ENCODE measurements at regions not wholly inside any gene's neighbourhood (a gene's known extent, or its start where the extent isn't known, plus 50 kb on each side); places are given as distances from the start of the nearest gene placed in this dataset.

DNA sequence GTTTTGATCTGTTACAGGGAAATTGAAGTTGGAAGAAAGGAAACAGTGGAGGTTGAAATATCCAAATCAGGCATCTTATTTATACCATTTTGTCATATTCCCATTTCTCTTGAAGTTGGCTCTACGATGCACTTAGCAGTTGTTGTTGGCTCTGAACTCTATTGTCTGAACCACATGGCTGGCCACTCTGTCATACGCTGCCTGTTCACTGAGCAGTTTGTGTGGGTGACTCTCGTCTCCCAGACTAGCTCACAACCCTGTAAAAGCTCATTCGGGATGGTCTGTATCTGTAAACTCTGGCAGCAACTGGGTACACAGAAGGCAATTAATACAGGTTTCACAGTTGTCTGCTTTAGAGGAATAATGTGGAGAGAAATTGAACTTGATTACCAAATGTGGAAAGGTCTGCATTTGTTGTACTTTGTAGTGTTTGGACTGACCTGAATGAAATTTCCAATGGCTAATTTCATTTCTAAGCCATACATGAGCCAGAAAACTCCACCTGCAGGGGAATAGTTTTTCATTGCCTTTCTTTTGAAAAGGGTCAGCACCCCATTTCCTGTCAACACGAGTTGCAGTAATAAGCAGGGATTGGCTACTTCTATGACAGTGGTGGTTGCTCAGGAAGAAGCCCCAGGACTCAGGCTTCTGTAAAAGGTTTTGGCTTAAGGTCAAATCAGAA, 378.2 kb downstream of the OSR1 start:
- Histone ChIP-seq H3K36me3 (no peaks in the 10 kb centered on the region), H3K4me1 (peaks cover 0 to 3% (median 0%) of the 10 kb centered on the region in 3 donors), H3K9me3 (no peaks in the 10 kb centered on the region), H3K4me3 (no peak overlapping the region), H3K27ac (no peak overlapping the region), H3K27me3 (no peaks in the 10 kb centered on the region)
- 65 to 80% methylated on average over 4 to 5 of the region's 5 CpGs for WGBS, 2 donors
- DNase-seq, result no peak
- intact Hi-C loops (cut with DNase I), result no loop called here
- TF ChIP-seq, protein P1, sequence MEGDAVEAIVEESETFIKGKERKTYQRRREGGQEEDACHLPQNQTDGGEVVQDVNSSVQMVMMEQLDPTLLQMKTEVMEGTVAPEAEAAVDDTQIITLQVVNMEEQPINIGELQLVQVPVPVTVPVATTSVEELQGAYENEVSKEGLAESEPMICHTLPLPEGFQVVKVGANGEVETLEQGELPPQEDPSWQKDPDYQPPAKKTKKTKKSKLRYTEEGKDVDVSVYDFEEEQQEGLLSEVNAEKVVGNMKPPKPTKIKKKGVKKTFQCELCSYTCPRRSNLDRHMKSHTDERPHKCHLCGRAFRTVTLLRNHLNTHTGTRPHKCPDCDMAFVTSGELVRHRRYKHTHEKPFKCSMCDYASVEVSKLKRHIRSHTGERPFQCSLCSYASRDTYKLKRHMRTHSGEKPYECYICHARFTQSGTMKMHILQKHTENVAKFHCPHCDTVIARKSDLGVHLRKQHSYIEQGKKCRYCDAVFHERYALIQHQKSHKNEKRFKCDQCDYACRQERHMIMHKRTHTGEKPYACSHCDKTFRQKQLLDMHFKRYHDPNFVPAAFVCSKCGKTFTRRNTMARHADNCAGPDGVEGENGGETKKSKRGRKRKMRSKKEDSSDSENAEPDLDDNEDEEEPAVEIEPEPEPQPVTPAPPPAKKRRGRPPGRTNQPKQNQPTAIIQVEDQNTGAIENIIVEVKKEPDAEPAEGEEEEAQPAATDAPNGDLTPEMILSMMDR (IDR thresholded peaks at IDR 0.05), result no peak
- TF ChIP-seq POLR2A (IDR thresholded peaks at IDR 0.05), result no peak

DNA sequence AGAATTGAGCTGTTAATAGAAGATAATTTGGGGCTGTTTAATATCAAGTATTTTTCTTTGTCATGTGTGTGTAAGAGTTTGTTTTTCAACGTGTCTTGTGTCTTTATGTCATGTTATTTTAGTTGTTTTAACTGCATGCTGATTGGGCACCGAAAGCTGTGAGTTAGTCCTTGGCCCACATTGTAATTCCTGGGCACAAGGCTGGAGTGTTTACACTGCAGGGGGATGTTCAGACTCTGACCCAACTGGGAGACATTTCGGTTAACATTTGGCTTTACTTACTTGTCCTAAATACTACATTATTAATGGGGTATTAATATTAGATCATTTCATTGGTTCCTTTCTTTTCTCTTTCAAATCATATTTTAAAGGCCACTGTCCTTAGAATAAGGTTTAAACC, 381.0 kb downstream of the OSR1 start:
- Histone ChIP-seq H3K36me3 (no peaks in the 10 kb centered on the region), H3K27me3 (no peaks in the 10 kb centered on the region), H3K4me3 (no peak overlapping the region), H3K27ac (peak overlapping the region; percentile 23 to 83 (median 52)), H3K9me3 (no peaks in the 10 kb centered on the region), H3K4me1 (peaks cover 0 to 3% (median 0%) of the 10 kb centered on the region in 3 donors)
- no peak for DNase-seq
- WGBS, 2 donors, result 59 to 67% methylated on average over 3 of the region's 3 CpGs
- no peak for TF ChIP-seq POLR2A (IDR thresholded peaks at IDR 0.05)
- TF ChIP-seq, protein P1 (IDR thresholded peaks at IDR 0.05), result no peak
- intact Hi-C loops (cut with DNase I), result no loop called here

DNA sequence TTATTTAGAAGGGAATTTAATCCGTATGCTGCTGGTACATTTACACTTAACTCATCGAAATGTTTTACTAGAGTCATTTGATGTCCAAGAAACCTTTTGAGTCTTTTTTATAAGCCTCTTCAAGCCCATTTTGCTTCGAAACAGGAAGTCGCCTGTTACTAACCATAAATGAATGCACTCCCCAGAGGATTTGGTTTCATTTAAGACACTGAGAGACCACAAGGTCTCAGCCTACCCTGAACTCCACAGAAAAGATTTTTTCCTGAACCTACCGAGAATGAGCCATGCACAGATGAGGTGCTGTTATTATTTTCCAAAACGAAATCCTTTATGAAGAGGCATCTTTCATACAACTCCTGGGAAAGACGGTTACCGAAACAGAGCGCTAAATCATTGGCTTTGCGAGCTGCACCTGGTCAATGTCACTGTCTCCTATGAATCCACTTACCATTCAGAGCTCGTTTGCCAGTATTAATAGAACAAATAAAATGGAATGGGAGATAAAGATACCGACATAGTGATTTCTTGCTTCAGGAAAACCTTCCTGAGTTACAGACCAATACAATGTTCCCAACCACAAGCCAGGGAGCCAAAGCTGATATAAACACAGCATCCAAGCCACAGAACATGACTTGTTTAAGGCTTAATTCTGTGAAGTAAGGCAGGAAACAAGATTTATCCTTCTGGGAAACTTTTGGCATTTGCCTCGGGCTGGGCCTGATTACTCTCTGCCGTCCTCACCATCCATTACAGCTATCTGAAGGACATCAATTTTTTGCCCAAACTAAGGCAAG, 382.1 kb downstream of the OSR1 start:
- 55 to 75% methylated on average over 14 of the region's 14 CpGs for WGBS, 2 donors
- intact Hi-C loops (cut with DNase I), result no loop called here
- TF ChIP-seq POLR2A (IDR thresholded peaks at IDR 0.05), result no peak
- TF ChIP-seq, protein P1 (IDR thresholded peaks at IDR 0.05), result no peak
- peak overlapping the region in 2 of 4 donors; percentile 10 to 42 for H3K4me3 ChIP-seq
- H3K9me3 ChIP-seq, result no peaks in the 10 kb centered on the region
- H3K27ac ChIP-seq, result peak overlapping the region; percentile 23 to 83 (median 52)
- H3K36me3 ChIP-seq, result no peaks in the 10 kb centered on the region
- H3K4me1 ChIP-seq, result peaks cover 0 to 3% (median 0%) of the 10 kb centered on the region in 3 donors
- DNase-seq, result no peak
- no peaks in the 10 kb centered on the region for H3K27me3 ChIP-seq

DNA sequence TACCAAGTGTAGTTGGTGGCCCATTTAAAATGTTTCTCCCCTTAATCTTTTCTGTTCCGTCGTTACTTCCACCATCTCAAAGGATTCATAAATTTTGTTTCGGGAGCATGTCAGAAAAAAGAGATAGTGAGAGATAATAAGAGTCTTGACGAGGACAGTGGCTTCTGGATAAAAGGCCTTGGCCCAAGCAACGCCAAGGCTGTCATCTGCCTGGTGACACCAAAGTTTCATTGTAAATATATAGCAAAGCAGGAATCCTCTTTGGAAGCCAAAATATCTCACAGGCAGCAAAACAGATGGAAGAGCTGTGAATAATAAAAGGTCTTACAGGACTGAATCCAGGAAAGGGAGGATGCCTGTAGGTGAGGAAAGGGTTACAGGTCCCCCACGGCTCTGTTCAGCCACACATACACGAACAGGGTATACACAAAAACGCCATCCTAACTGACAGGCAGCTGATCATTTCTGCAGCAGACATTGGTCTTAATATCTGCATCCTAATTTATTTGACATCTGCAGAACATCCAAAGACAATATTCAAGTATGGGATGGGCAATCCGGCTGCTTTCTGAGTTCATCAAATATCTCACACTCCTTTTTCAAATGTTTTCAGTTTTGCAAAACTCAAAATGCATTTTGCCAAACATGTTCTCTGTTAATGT, 382.8 kb downstream of the OSR1 start:
- Histone ChIP-seq H3K4me3 (peak overlapping the region in 1 of 4 donors; percentile 42), H3K27ac (peak overlapping the region in 3 of 4 donors; percentile 29 to 83 (median 75)), H3K9me3 (no peaks in the 10 kb centered on the region), H3K36me3 (no peaks in the 10 kb centered on the region), H3K27me3 (no peaks in the 10 kb centered on the region), H3K4me1 (peaks cover 0 to 3% (median 0%) of the 10 kb centered on the region in 3 donors)
- no peak for TF ChIP-seq POLR2A (IDR thresholded peaks at IDR 0.05)
- TF ChIP-seq, protein P1 (IDR thresholded peaks at IDR 0.05), result no peak
- DNase-seq, result no peak
- WGBS, 2 donors, result 58 to 66% methylated on average over 9 of the region's 9 CpGs
- intact Hi-C loops (cut with DNase I), result no loop called here

DNA sequence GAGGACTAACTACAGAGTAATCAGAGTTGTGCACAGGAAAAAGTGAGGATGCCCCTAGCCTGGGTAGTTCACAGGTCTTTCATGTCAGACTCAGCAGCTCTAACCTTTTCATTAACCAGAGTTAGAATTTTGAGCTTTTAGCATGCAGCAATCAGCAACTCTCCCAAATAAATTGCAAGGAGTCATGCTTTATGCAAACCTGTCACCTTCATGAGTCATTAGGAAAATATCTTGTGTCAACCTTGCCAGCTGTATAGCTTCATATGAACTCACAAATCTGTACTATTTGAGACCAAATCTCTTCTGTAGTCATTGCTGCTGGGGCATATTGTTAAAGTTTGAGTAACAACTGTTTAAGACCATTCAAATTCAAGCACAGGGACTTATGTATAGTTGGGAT, 382.3 kb upstream of the NT5C1B start:
- intact Hi-C loops (cut with DNase I), result no loop called here
- Histone ChIP-seq H3K27me3 (no peaks in the 10 kb centered on the region), H3K4me1 (peaks cover 0 to 3% (median 0%) of the 10 kb centered on the region in 3 donors), H3K4me3 (no peak overlapping the region), H3K36me3 (no peaks in the 10 kb centered on the region), H3K27ac (no peak overlapping the region), H3K9me3 (no peaks in the 10 kb centered on the region)
- DNase-seq, result no peak
- no peak for TF ChIP-seq POLR2A (IDR thresholded peaks at IDR 0.05)
- TF ChIP-seq, protein P1 (IDR thresholded peaks at IDR 0.05), result no peak

Measured in esophagus squamous epithelium (tissue), 5 donors.